Activated CD8-positive, alpha-beta T cell treated with anti-CD3 and anti-CD28 coated beads for 36 hours (primary cell): ENCODE measurements at regions not wholly inside any gene's neighbourhood (a gene's known extent, or its start where the extent isn't known, plus 50 kb on each side); places are given as distances from the start of the nearest gene placed in this dataset.

Experiments
- ATAC-seq: fragments of 200-7000 bp; cut with Tn5 transposase; one replicate; pipeline ENCODE4 v1.10.0; 2021; ENCODE audit warnings: mild to moderate bottlenecking, moderate library complexity
- CTCF ChIA-PET: fragments of 350-600 bp; sonication (Branson Sonifier 250); formaldehyde crosslinking; loops from one replicate; lab custom pipeline; 2021; ENCODE audit warnings: antibody characterized with exemption; lab: Charles Lee
- POLR2A ChIA-PET: fragments of 350-600 bp; sonication (Branson Sonifier 250); formaldehyde crosslinking; loops from one replicate; lab custom pipeline; 2021; ENCODE audit warnings: antibody characterized with exemption; lab: Charles Lee
- DNase-seq: peaks from one replicate; pipeline ENCODE4 v3.0.0-alpha.2; 2020
- H3K27ac Mint-ChIP-seq: one replicate; pipeline ENCODE4 v1.8.0; 2021; ENCODE audit warnings: mild to moderate bottlenecking, mixed read lengths
- H3K27me3 Mint-ChIP-seq: one replicate; pipeline ENCODE4 v1.8.0; 2021; ENCODE audit warnings: mixed read lengths
- H3K36me3 Mint-ChIP-seq: one replicate; pipeline ENCODE4 v1.8.0; 2021; ENCODE audit warnings: low read depth, mixed read lengths
- H3K4me1 Mint-ChIP-seq: one replicate; pipeline ENCODE4 v1.8.0; 2021; ENCODE audit warnings: low read depth, mixed read lengths
- H3K4me3 Mint-ChIP-seq: one replicate; pipeline ENCODE4 v1.8.0; 2021; ENCODE audit warnings: mild to moderate bottlenecking, moderate library complexity, mixed read lengths
- H3K9me3 Mint-ChIP-seq: one replicate; pipeline ENCODE4 v1.8.0; 2021; ENCODE audit warnings: mixed read lengths
- CTCF ChIP-seq: fragments of 200-600 bp; IDR thresholded peaks from one replicate; pipeline ENCODE4 v1.8.0; 2022; ENCODE audit warnings: antibody characterized with exemption, mild to moderate bottlenecking
- intact Hi-C: fragments of 100-400 bp; cut with micrococcal nuclease; formaldehyde crosslinking; loops from one replicate; pipeline ENCODE4 v1.10.0; 2022

GRCh38 chr2:104597942-104598341 is 256.0 kb upstream of the POU3F3 start:
- Mint-ChIP-seq H3K27me3 (peaks cover 4% of the 10 kb centered on the region), H3K36me3 (no peaks in the 10 kb centered on the region), H3K27ac (no peak overlapping the region), H3K9me3 (peaks cover 3% of the 10 kb centered on the region), H3K4me3 (no peak overlapping the region), H3K4me1 (no peaks in the 10 kb centered on the region)
- ChIA-PET CTCF (no interaction called here), POLR2A (no interaction called here)
- DNase-seq (no peak), ATAC-seq (no peak)
- intact Hi-C loops: no loop called here
- TF ChIP-seq CTCF: no peak

GRCh38 chr2:104598636-104599035 is 255.3 kb upstream of the POU3F3 start:
- intact Hi-C loops: no loop called here
- Mint-ChIP-seq H3K4me1 (no peaks in the 10 kb centered on the region), H3K9me3 (peaks cover 3% of the 10 kb centered on the region), H3K27me3 (peaks cover 4% of the 10 kb centered on the region), H3K36me3 (no peaks in the 10 kb centered on the region), H3K27ac (no peak overlapping the region), H3K4me3 (no peak overlapping the region)
- DNase-seq (no peak), ATAC-seq (no peak)
- TF ChIP-seq CTCF: no peak
- ChIA-PET CTCF (no interaction called here), POLR2A (interaction anchor here (0.6 kb wide), 1 partner anchor 676 kb away, joined by 3 read pairs; no protein-coding TSS in a partner anchor)

GRCh38 chr2:104599787-104600510 is 254.0 kb upstream of the POU3F3 start:
- no peak for ATAC-seq
- peaks cover 3% of the 10 kb centered on the region for H3K9me3 Mint-ChIP-seq
- H3K4me1 Mint-ChIP-seq: no peaks in the 10 kb centered on the region
- no peak overlapping the region for H3K4me3 Mint-ChIP-seq
- peaks cover 4% of the 10 kb centered on the region for H3K27me3 Mint-ChIP-seq
- H3K27ac Mint-ChIP-seq: no peak overlapping the region
- no peaks in the 10 kb centered on the region for H3K36me3 Mint-ChIP-seq
- POLR2A ChIA-PET: no interaction called here
- TF ChIP-seq CTCF: no peak
- intact Hi-C loops: no loop called here
- no peak for DNase-seq
- CTCF ChIA-PET: no interaction called here

- Mint-ChIP-seq H3K9me3 (no peaks in the 10 kb centered on the region), H3K36me3 (no peaks in the 10 kb centered on the region), H3K4me1 (no peaks in the 10 kb centered on the region), H3K27me3 (peaks cover 2% of the 10 kb centered on the region), H3K4me3 (no peak overlapping the region), H3K27ac (no peak overlapping the region)
- ChIA-PET POLR2A (no interaction called here), CTCF (no interaction called here)
- no peak for TF ChIP-seq CTCF
- no peak for DNase-seq
- ATAC-seq: no peak
- intact Hi-C loops: no loop called here
These were observed 247.9 kb upstream of the POU3F3 start for GRCh38 chr2:104606056-104606455.

GRCh38 chr2:104616856-104617255 is 237.1 kb upstream of the POU3F3 start:
- no peak overlapping the region for H3K27ac Mint-ChIP-seq
- no peak overlapping the region for H3K4me3 Mint-ChIP-seq
- H3K4me1 Mint-ChIP-seq: no peaks in the 10 kb centered on the region
- no peak for TF ChIP-seq CTCF
- no peaks in the 10 kb centered on the region for H3K9me3 Mint-ChIP-seq
- no peak for ATAC-seq
- DNase-seq: no peak
- CTCF ChIA-PET: interaction anchor here (1.1 kb wide), 1 partner anchor 13 kb away, joined by 3 read pairs; no protein-coding TSS in a partner anchor
- H3K36me3 Mint-ChIP-seq: no peaks in the 10 kb centered on the region
- H3K27me3 Mint-ChIP-seq: no peaks in the 10 kb centered on the region
- POLR2A ChIA-PET: no interaction called here
- intact Hi-C loops: no loop called here
